ENCODE measurements at regions not wholly inside any gene's neighbourhood (a gene's known extent, or its start where the extent isn't known, plus 50 kb on each side); places are given as distances from the start of the nearest gene placed in this dataset.

GRCh38 chr18:78731398-78732032 is 248.1 kb upstream of the SALL3 start:
- Histone ChIP-seq H3K36me3 (no peaks in the 10 kb centered on the region), H3K27ac (no peak overlapping the region), H3K4me1 (no peaks in the 10 kb centered on the region), H3K4me3 (no peak overlapping the region), H3K9me3 (peaks cover 0 to 5% of the 10 kb centered on the region in 2 donors), H3K27me3 (peaks cover 0 to 15% of the 10 kb centered on the region in 2 donors)
- no peak for DNase-seq (ENCODE audit: low spot score in 2 of 2)
- no peak for TF ChIP-seq CTCF (IDR thresholded peaks at IDR 0.05)
- TF ChIP-seq POLR2A (IDR thresholded peaks at IDR 0.05), result no peak
- no peak for TF ChIP-seq POLR2AphosphoS5 (IDR thresholded peaks at IDR 0.05)
- intact Hi-C loops (cut with DNase I; ENCODE audit: low total_unique reads), result no loop called here

GRCh38 chr18:78732273-78733210 is 247.1 kb upstream of the SALL3 start:
- no peaks in the 10 kb centered on the region for H3K4me1 ChIP-seq
- peaks cover 0 to 15% of the 10 kb centered on the region in 2 donors for H3K27me3 ChIP-seq
- TF ChIP-seq POLR2A (IDR thresholded peaks at IDR 0.05), result no peak
- TF ChIP-seq CTCF (IDR thresholded peaks at IDR 0.05), result no peak
- TF ChIP-seq POLR2AphosphoS5 (IDR thresholded peaks at IDR 0.05), result no peak
- H3K4me3 ChIP-seq, result no peak overlapping the region
- intact Hi-C loops (cut with DNase I; ENCODE audit: low total_unique reads), result no loop called here
- no peak for DNase-seq (ENCODE audit: low spot score in 2 of 2)
- H3K36me3 ChIP-seq, result no peaks in the 10 kb centered on the region
- H3K27ac ChIP-seq, result no peak overlapping the region
- H3K9me3 ChIP-seq, result no peaks in the 10 kb centered on the region

- H3K27ac ChIP-seq, result no peak overlapping the region
- no peaks in the 10 kb centered on the region for H3K9me3 ChIP-seq
- TF ChIP-seq POLR2AphosphoS5 (IDR thresholded peaks at IDR 0.05) (no peak), CTCF (IDR thresholded peaks at IDR 0.05) (no peak), POLR2A (IDR thresholded peaks at IDR 0.05) (no peak)
- peak in 1 of 2 donors; percentile 30 for DNase-seq (ENCODE audit: low spot score in 2 of 2)
- intact Hi-C loops (cut with DNase I; ENCODE audit: low total_unique reads), result no loop called here
- H3K4me3 ChIP-seq, result no peak overlapping the region
- peaks cover 0 to 14% of the 10 kb centered on the region in 2 donors for H3K27me3 ChIP-seq
- H3K4me1 ChIP-seq, result no peaks in the 10 kb centered on the region
- no peaks in the 10 kb centered on the region for H3K36me3 ChIP-seq
These were observed 245.6 kb upstream of the SALL3 start for GRCh38 chr18:78733762-78734613.

GRCh38 chr18:78734614-78734945 is 245.0 kb upstream of the SALL3 start:
- intact Hi-C loops (cut with DNase I; ENCODE audit: low total_unique reads), result no loop called here
- Histone ChIP-seq H3K36me3 (no peaks in the 10 kb centered on the region), H3K4me3 (no peak overlapping the region), H3K27me3 (peaks cover 0 to 9% of the 10 kb centered on the region in 2 donors), H3K9me3 (no peaks in the 10 kb centered on the region), H3K27ac (no peak overlapping the region), H3K4me1 (no peaks in the 10 kb centered on the region)
- TF ChIP-seq CTCF (IDR thresholded peaks at IDR 0.05), result no peak
- DNase-seq (ENCODE audit: low spot score in 2 of 2), result no peak
